GM18519 (cell line): ENCODE measurements at regions not wholly inside any gene's neighbourhood (a gene's known extent, or its start where the extent isn't known, plus 50 kb on each side); places are given as distances from the start of the nearest gene placed in this dataset.
"Not testable (repeated sequence)": the region's sequence is repeated elsewhere in the genome, so short reads cannot be mapped to it uniquely, and the experiment has no call there.

Experiments
- ATAC-seq: cut with Tn5 transposase; IDR thresholded peaks from one replicate; pipeline ENCODE4 v1.9.1; 2021; ENCODE audit warnings: mild to moderate bottlenecking, moderate library complexity; ENCODE audit not compliant: unreplicated experiment, low FRiP score

- no peak for ATAC-seq
Observed at GRCh38 chr5:165360784-165361542, 1855.5 kb downstream of the MAT2B start.

- no peak for ATAC-seq
Observed at GRCh38 chr5:165370233-165370632, 1864.8 kb downstream of the MAT2B start.

- no peak for ATAC-seq
Observed at GRCh38 chr5:165370794-165371193, 1865.4 kb downstream of the MAT2B start.

- no peak for ATAC-seq
Observed at GRCh38 chr5:165375201-165375600, 1869.8 kb downstream of the MAT2B start.

GRCh38 chr5:165393839-165394238 lies 1888.4 kb downstream of the MAT2B start:
- no peak for ATAC-seq

GRCh38 chr5:165397516-165397915 lies 1892.1 kb downstream of the MAT2B start:
- no peak for ATAC-seq

GRCh38 chr5:165400086-165400485 lies 1894.7 kb downstream of the MAT2B start:
- no peak for ATAC-seq

- ATAC-seq = no peak
Observed at GRCh38 chr5:165404917-165405316, 1899.5 kb downstream of the MAT2B start.

GRCh38 chr5:165405340-165405739 lies 1899.9 kb downstream of the MAT2B start:
- ATAC-seq = no peak

GRCh38 chr5:165407352-165407751 lies 1901.9 kb downstream of the MAT2B start:
- no peak for ATAC-seq

GRCh38 chr5:165410476-165410875 lies 1905.1 kb downstream of the MAT2B start:
- no peak for ATAC-seq

- ATAC-seq = not testable (repeated sequence)
Observed at GRCh38 chr5:165411532-165411931, 1906.1 kb downstream of the MAT2B start.

- ATAC-seq = no peak
Observed at GRCh38 chr5:165420493-165420892, 1915.1 kb downstream of the MAT2B start.

GRCh38 chr5:165423697-165424299 lies 1918.4 kb downstream of the MAT2B start:
- ATAC-seq = no peak

- ATAC-seq = no peak
Observed at GRCh38 chr5:165425594-165425993, 1920.2 kb downstream of the MAT2B start.

- no peak for ATAC-seq
Observed at GRCh38 chr5:165448753-165449152, 1943.3 kb downstream of the MAT2B start.

- ATAC-seq = no peak
Observed at GRCh38 chr5:165457859-165458481, 1952.6 kb downstream of the MAT2B start.

GRCh38 chr5:165459232-165459631 lies 1953.8 kb downstream of the MAT2B start:
- ATAC-seq = no peak

- no peak for ATAC-seq
Observed at GRCh38 chr5:165460911-165461310, 1955.5 kb downstream of the MAT2B start.

GRCh38 chr5:165477546-165477945 lies 1972.1 kb downstream of the MAT2B start:
- ATAC-seq = no peak

GRCh38 chr5:165495829-165496380 lies 1990.5 kb downstream of the MAT2B start:
- ATAC-seq = no peak
